H1 (cell line): ENCODE measurements at regions not wholly inside any gene's neighbourhood (a gene's known extent, or its start where the extent isn't known, plus 50 kb on each side); places are given as distances from the start of the nearest gene placed in this dataset.

Source experiments
- CTCF ChIA-PET: fragments of 300-600 bp; sonication (Branson Sonifier 250); formaldehyde crosslinking; loops from one replicate; lab custom pipeline; 2021; ENCODE audit not compliant: partially characterized antibody; lab: Charles Lee
- POLR2A ChIA-PET: fragments of 300-600 bp; sonication (Branson Sonifier 250); formaldehyde crosslinking; loops from one replicate; lab custom pipeline; 2021; ENCODE audit warnings: inconsistent platforms; ENCODE audit not compliant: partially characterized antibody; lab: Charles Lee
- DNase-seq, 2 experiments: peaks; one replicate each; pipeline versions ENCODE4 v3.0.0 to v3.0.0-alpha.2; 2010 to 2022; ENCODE audit warnings: low spot score in 2 of 2, low read depth in 1 of 2, mixed read lengths in 1 of 2
- FAIRE-seq: peaks from 2 replicates; lab custom pipeline; 2011; peaks lifted over from hg19 to GRCh38; lab: Jason Lieb, UNC
- H2AFZ ChIP-seq: 2 replicates; pipeline ENCODE4 v1.8.1; 2012; ENCODE audit warnings: low read length, inconsistent platforms
- H2AK5ac ChIP-seq: 2 replicates; pipeline ENCODE4 v1.6.1; 2013; ENCODE audit warnings: low read depth, low read length
- H2BK120ac ChIP-seq: replicated peaks from 2 replicates; pipeline ENCODE3; 2013; ENCODE audit warnings: low read depth, low read length, inconsistent platforms
- H2BK12ac ChIP-seq: 2 replicates; pipeline ENCODE4 v1.6.1; 2013; ENCODE audit warnings: low read depth, low read length
- H2BK15ac ChIP-seq: 2 replicates; pipeline ENCODE4 v1.6.1; 2013; ENCODE audit warnings: low read length
- H2BK20ac ChIP-seq: 2 replicates; pipeline ENCODE4 v1.6.1; 2013; ENCODE audit warnings: low read length
- H2BK5ac ChIP-seq: 2 replicates; pipeline ENCODE4 v1.6.1; 2013; ENCODE audit warnings: low read depth, low read length
- H3K14ac ChIP-seq: 2 replicates; pipeline ENCODE4 v1.6.1; 2013; ENCODE audit warnings: inconsistent platforms; ENCODE audit not compliant: insufficient read length
- H3K18ac ChIP-seq: 2 replicates; pipeline ENCODE4 v1.6.1; 2013; ENCODE audit warnings: low read length; ENCODE audit errors: extremely low read depth
- H3K23ac ChIP-seq: 2 replicates; pipeline ENCODE4 v1.6.1; 2013; ENCODE audit warnings: inconsistent platforms; ENCODE audit not compliant: insufficient read length
- H3K23me2 ChIP-seq: 2 replicates; pipeline ENCODE4 v1.6.1; 2013; ENCODE audit warnings: low read depth, low read length
- H3K27ac ChIP-seq: 2 replicates; pipeline ENCODE4 v1.6.1; 2011; ENCODE audit warnings: low read depth, low read length, inconsistent platforms
- H3K27me3 ChIP-seq, 4 experiments: replicated peaks in 1 of 4; 1 replicate in 1 of 4; 2 replicates in 3 of 4; pipeline versions ENCODE4 v1.6.1 to v1.8.1; 2011 to 2013; ENCODE audit warnings: low read length in 3 of 4, mild to moderate bottlenecking in 3 of 4, inconsistent platforms in 2 of 4, mixed read lengths in 2 of 4, moderate library complexity in 1 of 4; ENCODE audit not compliant: control insufficient read depth in 3 of 4, insufficient read depth in 3 of 4; ENCODE audit errors: extremely low read depth in 1 of 4
- H3K36me3 ChIP-seq, 4 experiments: 2 replicates each; pipeline versions ENCODE4 v1.6.1 to v1.8.1; 2011 to 2013; ENCODE audit warnings: mild to moderate bottlenecking in 4 of 4, low read length in 3 of 4, moderate library complexity in 2 of 4, control low read depth in 1 of 4, inconsistent platforms in 1 of 4; ENCODE audit not compliant: insufficient read depth in 4 of 4, control insufficient read depth in 2 of 4
- H3K4ac ChIP-seq: replicated peaks from 2 replicates; pipeline ENCODE3; 2013; ENCODE audit warnings: low read length, low read depth, mixed read lengths, inconsistent platforms; ENCODE audit not compliant: insufficient read length
- H3K4me1 ChIP-seq, 4 experiments: replicated peaks in 1 of 4; 1 replicate in 1 of 4; 2 replicates in 3 of 4; pipeline versions ENCODE4 v1.6.1 to v1.8.1; 2011 to 2013; ENCODE audit warnings: low read length in 3 of 4, inconsistent platforms in 2 of 4, mixed read lengths in 1 of 4; ENCODE audit not compliant: insufficient read depth in 4 of 4, control insufficient read depth in 3 of 4
- H3K4me2 ChIP-seq, 2 experiments: 2 replicates each; pipeline versions ENCODE4 v1.6.1 to v1.8.1; 2011 to 2013; ENCODE audit warnings: low read depth in 2 of 2, low read length in 2 of 2, control low read depth in 1 of 2, inconsistent platforms in 1 of 2, mild to moderate bottlenecking in 1 of 2; ENCODE audit not compliant: insufficient read depth in 1 of 2
- H3K4me3 ChIP-seq, 4 experiments: fragments of 200-600, 300-600 bp in 1 of 4; sonication (generic), shearing (Covaris generic), sonication (Bioruptor Twin) in 1 of 4; 2 replicates each; pipeline versions ENCODE4 v1.5.1 to v1.8.1; 2011 to 2016; ENCODE audit warnings: low read length in 4 of 4, low read depth in 3 of 4, control low read depth in 2 of 4, inconsistent platforms in 2 of 4, mild to moderate bottlenecking in 2 of 4, mixed read lengths in 1 of 4, moderate library complexity in 1 of 4; ENCODE audit not compliant: insufficient read depth in 2 of 4; ENCODE audit errors: extremely low read depth in 1 of 4
- H3K56ac ChIP-seq: replicated peaks from 2 replicates; pipeline ENCODE3; 2013; ENCODE audit warnings: low read depth, mild to moderate bottlenecking, mixed read lengths, low read length, inconsistent platforms; ENCODE audit not compliant: insufficient read length
- H3K79me1 ChIP-seq: 2 replicates; pipeline ENCODE4 v1.6.1; 2013; ENCODE audit warnings: low read depth, low read length, control low read depth
- H3K79me2 ChIP-seq, 2 experiments: 2 replicates each; pipeline versions ENCODE4 v1.6.1 to v1.8.1; 2012 to 2013; ENCODE audit warnings: low read length in 2 of 2, mild to moderate bottlenecking in 2 of 2, inconsistent platforms in 1 of 2; ENCODE audit not compliant: insufficient read depth in 2 of 2, control insufficient read depth in 1 of 2
- H3K9ac ChIP-seq, 4 experiments: replicated peaks in 1 of 4; 1 replicate in 1 of 4; 2 replicates in 3 of 4; pipeline versions ENCODE4 v1.6.1 to v1.8.1; 2011 to 2013; ENCODE audit warnings: low read depth in 3 of 4, low read length in 3 of 4, control low read depth in 2 of 4, mild to moderate bottlenecking in 2 of 4, moderate library complexity in 2 of 4, inconsistent platforms in 1 of 4; ENCODE audit errors: extremely low read depth in 1 of 4
- H3K9me3 ChIP-seq, 2 experiments: 2 replicates each; pipeline versions ENCODE4 v1.6.1 to v1.8.1; 2012 to 2013; ENCODE audit warnings: mild to moderate bottlenecking in 2 of 2, moderate library complexity in 2 of 2, control low read depth in 1 of 2, inconsistent platforms in 1 of 2, low read depth in 1 of 2, low read length in 1 of 2, mixed read lengths in 1 of 2; ENCODE audit not compliant: insufficient read depth in 2 of 2
- H4K20me1 ChIP-seq, 2 experiments: replicated peaks in 1 of 2; 2 replicates each; pipeline versions ENCODE3 to v1.8.1; 2011 to 2013; ENCODE audit warnings: inconsistent platforms in 2 of 2, low read length in 2 of 2, mild to moderate bottlenecking in 1 of 2; ENCODE audit not compliant: insufficient read depth in 2 of 2, control insufficient read depth in 1 of 2
- H4K5ac ChIP-seq: 2 replicates; pipeline ENCODE4 v1.6.1; 2013; ENCODE audit warnings: low read length, low read depth, mixed read lengths, inconsistent platforms; ENCODE audit not compliant: insufficient read length
- H4K8ac ChIP-seq: 2 replicates; pipeline ENCODE4 v1.8.0; 2013; ENCODE audit warnings: mild to moderate bottlenecking, moderate library complexity, low read length, inconsistent platforms; ENCODE audit not compliant: insufficient read depth; ENCODE audit errors: extremely low read depth
- H4K91ac ChIP-seq: replicated peaks from 2 replicates; pipeline ENCODE3; 2013; ENCODE audit warnings: low read length, mixed read lengths, inconsistent platforms; ENCODE audit not compliant: insufficient read length
- CTBP2 ChIP-seq: IDR thresholded peaks from 2 replicates; pipeline ENCODE4 v1.7.0; 2011; ENCODE audit warnings: borderline replicate concordance, mild to moderate bottlenecking, moderate library complexity, mixed read lengths, low read length; ENCODE audit not compliant: insufficient read depth, insufficient read length
- GTF2F1 ChIP-seq: IDR thresholded peaks from 2 replicates; pipeline ENCODE4 v1.6.1; 2012; ENCODE audit warnings: low read depth, low read length, improper control_type of control experiment, borderline replicate concordance
- KDM5A ChIP-seq: fragments of 200-600 bp; IDR thresholded peaks from 2 replicates; pipeline ENCODE4 v1.7.1; 2012; ENCODE audit warnings: mild to moderate bottlenecking, low read length, inconsistent platforms, mixed read lengths
- NANOG ChIP-seq: IDR thresholded peaks from 2 replicates; pipeline ENCODE4 v1.6.1; 2011; ENCODE audit warnings: low read length, low read depth, mild to moderate bottlenecking, inconsistent platforms; ENCODE audit not compliant: insufficient read depth, poor library complexity, severe bottlenecking
- NRF1 ChIP-seq: IDR thresholded peaks from 2 replicates; pipeline ENCODE4 v1.6.1; 2011; ENCODE audit warnings: mild to moderate bottlenecking, low read depth, low read length, improper control_type of control experiment
- SP4 ChIP-seq: IDR thresholded peaks from 2 replicates; pipeline ENCODE4 v1.6.1; 2012; ENCODE audit warnings: low read length, inconsistent platforms
- WGBS, 2 experiments: shearing (Covaris generic) in 1 of 2; methylation state at CpG; one replicate each; pipeline versions ENCODE4 v1.1.6 to v1.1.7; 2013 to 2015; ENCODE audit warnings: low lambda C conversion rate in 2 of 2, mixed read lengths in 2 of 2, inconsistent platforms in 1 of 2, low coverage in 1 of 2, missing lambda C conversion rate in 1 of 2; ENCODE audit not compliant: insufficient replicate concordance in 2 of 2, insufficient coverage in 1 of 2, insufficient read length in 1 of 2; ENCODE audit errors: extremely low coverage in 1 of 2, missing lambda C conversion rate in 1 of 2; 5-methylcytosine and 5-hydroxymethylcytosine counted together
- TF ChIP-seq, protein P1 (sequence below): IDR thresholded peaks from 2 replicates; pipeline ENCODE4 v1.6.1; 2011; ENCODE audit warnings: low read length, improper control_type of control experiment

DNA sequence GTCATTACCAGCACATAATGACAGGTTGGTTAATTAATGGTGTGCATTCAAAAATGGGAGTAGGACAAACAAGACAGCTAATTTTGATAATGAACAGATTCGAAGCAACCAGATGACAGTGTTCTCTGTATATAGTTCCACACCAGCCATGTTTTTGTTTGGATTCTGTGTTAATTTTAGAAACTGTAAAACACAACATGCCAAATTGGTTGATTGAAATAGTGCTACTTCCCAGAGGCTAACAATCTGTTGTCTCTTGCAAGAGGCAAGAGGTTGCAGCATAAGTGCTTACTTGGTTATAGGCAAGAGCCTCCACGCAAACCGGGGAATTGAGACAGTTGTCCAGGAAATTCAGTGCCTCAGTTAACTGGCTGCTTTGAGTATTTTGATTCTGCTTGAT, 170.2 kb upstream of the HABP2 start:
- Histone ChIP-seq H3K27ac (no peak overlapping the region), H3K23me2 (no peaks in the 10 kb centered on the region), H3K9me3 (no peaks in the 10 kb centered on the region), H3K4me2 (no peak overlapping the region), H3K27me3 (no peaks in the 10 kb centered on the region), H2BK12ac (no peak overlapping the region), H3K14ac (no peak overlapping the region), H3K18ac (no peak overlapping the region), H3K4ac (no peak overlapping the region), H4K5ac (no peak overlapping the region), H2BK5ac (no peak overlapping the region), H2AK5ac (no peak overlapping the region), H3K79me1 (no peaks in the 10 kb centered on the region), H3K9ac (no peak overlapping the region), H3K4me1 (no peaks in the 10 kb centered on the region), H3K36me3 (no peaks in the 10 kb centered on the region), H2AFZ (no peak overlapping the region), H4K91ac (no peak overlapping the region), H3K79me2 (no peaks in the 10 kb centered on the region), H4K8ac (no peak overlapping the region)
- FAIRE-seq, result no peak
- CTCF ChIA-PET, result interaction anchor here (0.6 to 1.7 kb wide), 4 partner anchors 8 to 1055 kb away, joined by 3 to 5 read pairs (median 4); no protein-coding TSS in a partner anchor
- POLR2A ChIA-PET, result no interaction called here
- 89% methylated on average over 3 of the region's 3 CpGs; no CpG with 5 or more reads in 1 of the 2 experiments for WGBS, 2 experiments
- TF ChIP-seq NANOG (no peak), CTBP2 (no peak), SP4 (no peak), KDM5A (no peak), GTF2F1 (no peak), NRF1 (no peak)
- TF ChIP-seq, protein P1, sequence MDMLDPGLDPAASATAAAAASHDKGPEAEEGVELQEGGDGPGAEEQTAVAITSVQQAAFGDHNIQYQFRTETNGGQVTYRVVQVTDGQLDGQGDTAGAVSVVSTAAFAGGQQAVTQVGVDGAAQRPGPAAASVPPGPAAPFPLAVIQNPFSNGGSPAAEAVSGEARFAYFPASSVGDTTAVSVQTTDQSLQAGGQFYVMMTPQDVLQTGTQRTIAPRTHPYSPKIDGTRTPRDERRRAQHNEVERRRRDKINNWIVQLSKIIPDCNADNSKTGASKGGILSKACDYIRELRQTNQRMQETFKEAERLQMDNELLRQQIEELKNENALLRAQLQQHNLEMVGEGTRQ, result no peak
- TF ChIP-seq, all 59 proteins: peak for 0
- Histone ChIP-seq H2BK20ac (no peak overlapping the region), H2BK15ac (no peak overlapping the region), H2BK120ac (no peak overlapping the region), H3K56ac (no peak overlapping the region), H4K20me1 (no peaks in the 10 kb centered on the region), H3K23ac (no peak overlapping the region), H3K4me3 (no peak overlapping the region)
- DNase-seq, result no peak
